HG03135 (cell line): ENCODE measurements at regions not wholly inside any gene's neighbourhood (a gene's known extent, or its start where the extent isn't known, plus 50 kb on each side); places are given as distances from the start of the nearest gene placed in this dataset.
"Not testable (repeated sequence)": the region's sequence is repeated elsewhere in the genome, so short reads cannot be mapped to it uniquely, and the experiment has no call there.

Source experiments
- ATAC-seq: cut with Tn5 transposase; IDR thresholded peaks from one replicate; pipeline ENCODE4 v1.9.1; 2021; ENCODE audit warnings: mild to moderate bottlenecking, moderate library complexity; ENCODE audit not compliant: unreplicated experiment

- ATAC-seq = no peak
These were observed 897.4 kb upstream of the TENM4 start for GRCh38 chr11:80338231-80338630.

DNA sequence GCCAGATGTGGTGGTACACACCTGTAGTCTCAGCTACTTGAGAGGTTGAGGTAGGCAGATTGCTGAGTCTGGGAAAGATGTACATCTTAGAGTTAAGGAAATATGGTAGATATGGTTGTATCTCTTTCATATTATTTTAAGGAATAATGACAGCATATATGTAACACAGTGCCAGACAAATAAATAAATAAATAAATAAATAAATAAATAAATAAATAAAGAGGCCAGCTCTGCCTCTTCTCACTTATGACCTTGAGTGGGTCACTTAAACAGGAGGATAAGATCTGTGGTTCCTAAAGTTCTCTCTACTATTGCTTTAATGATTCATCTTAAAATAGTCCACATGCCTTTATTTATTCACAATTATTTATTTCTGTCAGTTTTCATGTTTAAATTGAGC lies 890.9 kb upstream of the TENM4 start:
- ATAC-seq = no peak

- ATAC-seq = no peak
These were observed 889.4 kb upstream of the TENM4 start for GRCh38 chr11:80330264-80330663.

GRCh38 chr11:80328774-80329173 lies 887.9 kb upstream of the TENM4 start:
- no peak for ATAC-seq

GRCh38 chr11:80327956-80328614 lies 887.3 kb upstream of the TENM4 start:
- ATAC-seq = no peak

DNA sequence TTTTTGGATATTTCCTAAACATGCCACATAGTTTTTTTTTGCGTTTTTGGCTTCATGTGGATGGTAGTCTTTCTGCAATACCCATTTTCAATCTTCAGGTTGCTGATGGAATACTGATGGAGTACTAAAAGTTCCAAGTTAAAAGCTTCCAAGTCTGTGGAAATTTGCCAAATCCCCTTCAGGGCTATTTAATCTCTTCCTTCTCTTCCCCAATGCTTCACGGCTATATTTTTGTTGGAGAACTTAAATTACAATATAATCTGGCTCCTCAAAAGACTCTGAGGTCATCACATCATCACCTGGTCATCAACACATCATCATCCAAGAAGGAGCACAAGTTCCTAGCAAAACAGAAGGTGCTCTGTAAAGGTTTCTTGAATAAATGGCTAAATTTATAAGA lies 881.0 kb upstream of the TENM4 start:
- ATAC-seq = no peak

- ATAC-seq = no peak
These were observed 879.9 kb upstream of the TENM4 start for GRCh38 chr11:80320765-80321164.

DNA sequence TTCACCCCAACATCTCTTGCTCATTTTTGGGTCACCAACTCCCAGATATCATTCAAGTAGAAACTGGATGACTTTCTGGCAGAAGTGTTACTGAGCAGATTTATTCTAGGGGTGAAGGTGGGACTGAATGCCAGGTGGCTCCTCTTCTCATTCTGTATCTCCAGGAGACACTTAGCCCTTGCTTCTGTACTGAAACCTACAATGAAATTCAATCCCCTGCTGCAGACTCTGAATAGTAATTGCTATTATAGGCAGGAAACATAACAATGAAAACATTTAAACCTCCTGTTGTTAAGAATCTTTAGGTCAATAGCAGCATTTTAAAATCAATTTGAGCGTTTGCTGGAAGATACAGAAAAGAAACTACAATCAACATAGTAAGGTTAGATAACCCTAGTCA lies 879.4 kb upstream of the TENM4 start:
- ATAC-seq = no peak

DNA sequence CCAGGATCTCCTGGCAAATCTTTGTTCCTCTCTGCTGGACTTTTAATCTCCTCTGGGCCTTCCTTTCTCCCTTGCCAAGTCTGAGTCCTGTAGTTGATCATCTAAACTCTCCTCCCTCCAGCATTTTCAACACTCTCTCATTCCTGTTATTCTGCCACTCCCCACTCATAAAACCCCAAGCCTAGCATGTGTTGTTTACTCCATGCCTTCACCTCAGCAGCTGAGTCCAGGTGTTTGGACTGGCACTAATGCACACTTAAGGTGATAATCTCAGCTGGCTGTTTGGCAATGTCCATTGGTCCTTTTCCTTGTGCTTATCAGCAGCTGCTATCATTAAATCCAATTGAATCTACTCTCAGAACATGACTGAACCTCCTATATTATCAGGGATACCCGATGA lies 876.8 kb upstream of the TENM4 start:
- ATAC-seq = no peak

DNA sequence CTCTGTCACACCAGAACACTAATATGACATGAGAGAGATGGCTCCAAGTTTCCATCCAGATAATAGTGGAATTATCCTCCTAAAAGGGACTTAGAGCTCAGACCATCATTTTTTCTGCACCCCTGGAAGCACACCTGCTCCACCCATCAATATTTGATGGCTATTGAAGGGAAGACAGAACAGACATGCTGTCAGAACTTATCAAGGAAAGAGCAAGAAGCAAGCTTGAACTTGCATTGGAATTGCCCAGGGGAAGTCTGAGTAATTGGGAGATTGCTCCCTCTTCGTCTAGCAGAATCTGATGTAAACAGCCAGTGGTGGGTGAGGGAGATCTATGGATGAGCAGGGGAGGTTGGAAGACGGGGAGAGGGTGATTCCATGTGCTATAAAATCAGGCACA lies 874.4 kb upstream of the TENM4 start:
- ATAC-seq = no peak

- ATAC-seq = no peak
These were observed 868.5 kb upstream of the TENM4 start for GRCh38 chr11:80309301-80309700.

DNA sequence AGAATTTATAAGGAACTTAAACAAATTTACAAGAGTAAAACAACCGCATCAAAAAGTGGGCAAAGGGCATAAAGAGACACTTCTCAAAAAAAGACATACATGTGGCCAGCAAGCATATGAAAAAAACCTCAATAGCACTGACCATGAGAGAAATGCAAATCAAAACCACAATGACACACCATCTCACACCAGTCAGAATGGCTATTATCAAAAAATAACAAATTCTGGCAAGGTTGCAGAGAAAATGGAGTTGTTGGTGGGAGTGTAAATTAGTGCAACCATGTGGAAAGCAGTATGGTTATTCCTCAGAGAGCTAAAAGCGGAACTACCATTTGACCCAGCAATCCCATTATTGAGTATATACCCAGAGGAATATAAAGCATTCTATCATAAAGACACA lies 866.8 kb upstream of the TENM4 start:
- no peak for ATAC-seq

- ATAC-seq = no peak
These were observed 857.2 kb upstream of the TENM4 start for GRCh38 chr11:80297858-80298632.

GRCh38 chr11:80293293-80293692 lies 852.5 kb upstream of the TENM4 start:
- no peak for ATAC-seq

DNA sequence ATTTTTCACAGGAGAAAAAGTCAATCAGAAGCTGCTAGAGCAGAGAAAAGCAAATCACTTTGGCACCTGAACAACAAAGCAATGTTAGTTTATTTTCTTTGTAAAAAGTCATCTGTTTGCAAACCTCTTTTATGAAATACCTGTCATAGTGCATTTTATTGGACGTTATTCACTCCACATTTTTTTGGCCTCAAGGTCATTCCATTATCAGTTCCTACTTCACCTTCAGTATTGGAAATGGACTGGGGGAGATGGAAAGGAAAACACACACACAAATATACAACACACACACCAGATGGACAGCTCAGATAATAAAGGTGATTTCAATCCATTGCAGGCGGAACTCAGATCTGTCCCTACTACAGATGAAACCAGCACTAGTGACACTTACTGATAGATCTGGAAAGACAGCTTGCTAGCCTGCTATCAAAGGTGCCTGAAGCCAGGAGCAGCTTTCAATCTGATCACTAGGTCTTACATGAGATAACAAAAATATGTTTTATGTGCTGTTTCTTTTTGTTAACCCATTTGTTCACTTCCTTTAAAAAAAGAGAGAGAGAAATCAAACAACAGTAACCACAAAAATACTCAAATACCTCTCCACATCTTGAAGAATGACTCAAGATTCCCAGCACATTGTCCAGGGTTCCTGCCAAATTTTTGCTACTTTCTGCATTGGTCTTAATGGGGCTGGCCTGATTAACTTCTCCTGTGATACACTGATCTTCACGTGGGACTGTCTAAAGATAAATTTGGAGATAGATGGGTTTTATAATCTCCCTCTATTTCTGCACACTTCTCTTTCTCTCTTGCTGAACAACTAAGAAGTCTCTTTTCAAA lies 844.3 kb upstream of the TENM4 start:
- no peak for ATAC-seq

DNA sequence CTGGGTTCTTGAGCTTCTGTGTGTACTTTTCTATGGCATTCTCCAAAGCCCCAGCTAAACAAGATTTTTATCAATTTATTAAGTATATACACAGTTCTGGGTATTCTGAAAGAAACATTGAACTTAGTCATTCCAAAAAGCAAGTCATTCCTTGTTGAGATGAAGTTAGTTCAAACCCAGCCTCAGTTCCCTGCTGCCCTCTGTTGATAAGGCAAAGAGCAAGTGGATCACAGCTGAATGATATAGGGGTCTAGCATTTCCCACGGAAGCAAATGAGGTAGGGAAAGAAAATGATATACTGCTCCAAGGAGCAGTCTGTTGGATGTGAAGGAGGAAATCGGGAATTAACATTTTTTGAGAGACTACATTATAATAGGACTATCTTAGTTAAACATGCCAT lies 841.8 kb upstream of the TENM4 start:
- no peak for ATAC-seq

- no peak for ATAC-seq
These were observed 840.4 kb upstream of the TENM4 start for GRCh38 chr11:80281194-80281593.

- no peak for ATAC-seq
These were observed 839.9 kb upstream of the TENM4 start for GRCh38 chr11:80280737-80281136.

DNA sequence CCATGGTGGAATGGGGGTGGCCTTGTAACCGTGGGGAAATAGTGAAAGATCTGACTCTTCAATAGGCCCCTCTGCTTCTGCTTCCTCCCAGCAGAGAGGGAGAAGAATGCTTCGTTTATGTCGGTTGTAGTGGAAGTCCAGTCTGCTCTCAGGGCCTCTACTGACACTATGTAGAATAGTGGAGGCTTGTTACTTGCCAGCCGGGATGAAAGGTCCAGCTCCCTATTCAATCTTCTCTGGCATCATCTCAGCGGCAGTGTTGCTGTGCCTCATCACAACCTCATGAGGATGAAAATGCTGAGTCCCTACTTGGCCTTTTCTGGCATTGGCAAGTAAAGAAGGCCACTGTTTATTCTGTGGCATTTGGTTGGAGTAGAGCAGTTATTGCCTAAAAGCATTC lies 820.9 kb upstream of the TENM4 start:
- ATAC-seq = no peak

GRCh38 chr11:80257319-80258015 lies 816.6 kb upstream of the TENM4 start:
- not testable (repeated sequence) for ATAC-seq

- ATAC-seq = no peak
These were observed 814.2 kb upstream of the TENM4 start for GRCh38 chr11:80255021-80255420.
